Sigmoid colon (tissue), 6 donors: ENCODE measurements at regions not wholly inside any gene's neighbourhood (a gene's known extent, or its start where the extent isn't known, plus 50 kb on each side); places are given as distances from the start of the nearest gene placed in this dataset.

ENCODE experiments used
- DNase-seq: peaks from one replicate; pipeline ENCODE4 v3.0.0-alpha.2; 2019
- H3K27ac ChIP-seq, 4 donors: fragments of 200-600 bp; sonication (generic); one replicate each; pipeline ENCODE4 v1.5.1; 2016 to 2019; ENCODE audit warnings: mild to moderate bottlenecking in 1 of 4
- H3K27me3 ChIP-seq, 3 donors: fragments of 200-600 bp; sonication (generic); one replicate each; pipeline ENCODE4 v1.5.1; 2019; ENCODE audit warnings: mild to moderate bottlenecking in 1 of 3
- H3K36me3 ChIP-seq, 4 donors: fragments of 200-600 bp; sonication (generic); one replicate each; pipeline ENCODE4 v1.5.1; 2016 to 2019
- H3K4me1 ChIP-seq, 4 donors: fragments of 200-600 bp; sonication (generic); one replicate each; pipeline ENCODE4 v1.5.1; 2017 to 2019
- H3K4me3 ChIP-seq, 4 donors: fragments of 200-600 bp; sonication (generic); one replicate each; pipeline ENCODE4 v1.5.1; 2017 to 2019; ENCODE audit warnings: mild to moderate bottlenecking in 2 of 4, moderate library complexity in 1 of 4
- H3K9me3 ChIP-seq, 4 donors: fragments of 200-600 bp in 3 of 4; sonication (generic) in 3 of 4; one replicate each; pipeline versions ENCODE4 v1.5.1 to v1.6.1; 2013 to 2019
- EP300 ChIP-seq, 4 donors: sonication (generic); formaldehyde crosslinking; IDR thresholded peaks; one replicate each; pipeline ENCODE4 v1.6.1; 2017; ENCODE audit warnings: antibody characterized with exemption in 4 of 4
- POLR2A ChIP-seq, 2 donors: fragments of 450-650 bp; IDR thresholded peaks; one replicate each; pipeline ENCODE4 v1.6.1; 2016; ENCODE audit warnings: antibody characterized with exemption in 2 of 2, mild to moderate bottlenecking in 2 of 2, moderate library complexity in 2 of 2
- POLR2AphosphoS5 ChIP-seq, 4 donors: sonication (generic); formaldehyde crosslinking; IDR thresholded peaks; one replicate each; pipeline ENCODE4 v1.6.1; 2017; ENCODE audit warnings: antibody characterized with exemption in 4 of 4
- WGBS, 2 donors: extraction: QIAGEN DNeasy Blood & Tissue Kit; methylation state at CpG; one replicate each; pipeline ENCODE4 v1.1.7; 2013; 5-methylcytosine and 5-hydroxymethylcytosine counted together
- intact Hi-C: fragments of 100-400 bp; cut with DNase I; formaldehyde crosslinking; loops from one replicate; pipeline ENCODE4 v1.15.1; 2023
- TF ChIP-seq, protein P1 (sequence below), 4 experiments: fragments of 450-650 bp in 3 of 4; fragments of 200-600 bp in 1 of 4; IDR thresholded peaks; one replicate each; pipeline ENCODE4 v1.5.1; 2016 to 2019; ENCODE audit warnings: antibody characterized with exemption in 4 of 4, mild to moderate bottlenecking in 3 of 4, moderate library complexity in 2 of 4
- donor health status: healthy with polysubstance abuse.
- donor health status: healthy.

DNA sequence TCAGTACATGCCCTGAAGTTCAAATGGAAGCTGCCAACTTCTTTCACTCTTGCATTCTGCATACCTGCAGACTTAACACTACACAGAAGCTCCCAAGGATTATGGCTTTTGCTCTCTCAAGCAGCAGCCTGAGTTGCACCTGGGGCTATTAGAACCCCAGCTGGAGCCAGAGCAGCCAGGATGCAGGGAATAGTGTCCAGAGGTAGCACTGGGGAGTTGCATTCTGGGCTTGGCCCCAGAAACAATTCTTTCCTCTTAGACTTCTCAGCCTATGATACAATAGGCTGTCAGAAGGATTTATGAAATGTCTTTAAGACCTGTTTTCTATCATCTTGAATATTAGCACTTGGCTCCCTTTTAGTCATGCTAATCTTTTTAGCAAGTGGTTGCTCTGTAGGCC lies 886.7 kb upstream of the GHITM start:
- intact Hi-C loops, result no loop called here
- Histone ChIP-seq H3K4me1 (no peaks in the 10 kb centered on the region), H3K27me3 (no peaks in the 10 kb centered on the region), H3K27ac (no peak overlapping the region), H3K36me3 (no peaks in the 10 kb centered on the region), H3K4me3 (no peak overlapping the region), H3K9me3 (peaks cover 0 to 4% (median 0%) of the 10 kb centered on the region in 4 donors)
- no peak for DNase-seq
- TF ChIP-seq POLR2A (IDR thresholded peaks at IDR 0.05), result no peak
- TF ChIP-seq EP300 (IDR thresholded peaks at IDR 0.05), result no peak
- TF ChIP-seq POLR2AphosphoS5 (IDR thresholded peaks at IDR 0.05), result no peak
- TF ChIP-seq, protein P1, sequence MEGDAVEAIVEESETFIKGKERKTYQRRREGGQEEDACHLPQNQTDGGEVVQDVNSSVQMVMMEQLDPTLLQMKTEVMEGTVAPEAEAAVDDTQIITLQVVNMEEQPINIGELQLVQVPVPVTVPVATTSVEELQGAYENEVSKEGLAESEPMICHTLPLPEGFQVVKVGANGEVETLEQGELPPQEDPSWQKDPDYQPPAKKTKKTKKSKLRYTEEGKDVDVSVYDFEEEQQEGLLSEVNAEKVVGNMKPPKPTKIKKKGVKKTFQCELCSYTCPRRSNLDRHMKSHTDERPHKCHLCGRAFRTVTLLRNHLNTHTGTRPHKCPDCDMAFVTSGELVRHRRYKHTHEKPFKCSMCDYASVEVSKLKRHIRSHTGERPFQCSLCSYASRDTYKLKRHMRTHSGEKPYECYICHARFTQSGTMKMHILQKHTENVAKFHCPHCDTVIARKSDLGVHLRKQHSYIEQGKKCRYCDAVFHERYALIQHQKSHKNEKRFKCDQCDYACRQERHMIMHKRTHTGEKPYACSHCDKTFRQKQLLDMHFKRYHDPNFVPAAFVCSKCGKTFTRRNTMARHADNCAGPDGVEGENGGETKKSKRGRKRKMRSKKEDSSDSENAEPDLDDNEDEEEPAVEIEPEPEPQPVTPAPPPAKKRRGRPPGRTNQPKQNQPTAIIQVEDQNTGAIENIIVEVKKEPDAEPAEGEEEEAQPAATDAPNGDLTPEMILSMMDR (IDR thresholded peaks at IDR 0.05), result no peak

DNA sequence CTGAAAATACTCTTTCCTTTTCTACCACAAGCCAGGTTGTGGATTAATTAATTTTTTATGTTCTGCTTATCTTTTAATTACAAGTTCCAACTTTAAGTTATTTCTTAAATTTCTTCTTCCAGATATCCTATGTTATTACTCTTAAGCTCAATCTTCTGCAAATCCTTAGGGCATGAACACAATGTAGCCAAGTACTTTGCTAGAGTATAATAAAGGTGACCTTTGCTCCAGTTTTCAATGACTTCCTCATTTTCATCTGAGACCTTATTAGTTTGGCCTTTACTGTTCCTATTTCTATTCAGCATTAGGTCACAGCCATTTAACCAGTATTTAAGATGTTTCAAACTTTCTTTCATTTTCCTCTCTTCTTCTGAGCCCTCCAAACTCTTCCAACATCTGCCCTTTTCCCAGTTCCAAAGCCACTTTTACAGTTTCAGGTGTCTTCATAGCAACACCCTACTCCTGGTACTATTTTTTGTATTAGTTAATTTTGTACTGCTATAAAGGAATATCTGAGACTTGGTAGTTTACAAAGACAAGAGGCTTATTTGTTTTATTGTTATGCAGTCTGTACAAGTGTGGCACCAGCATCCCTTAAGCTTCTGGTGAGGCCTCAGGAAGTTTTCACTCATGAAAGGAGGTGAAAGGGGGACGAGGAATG lies 886.2 kb upstream of the GHITM start:
- WGBS, 2 donors, result 55 to 79% methylated on average over 1 of the region's 1 CpG
- H3K27me3 ChIP-seq, result no peaks in the 10 kb centered on the region
- TF ChIP-seq, protein P1 (IDR thresholded peaks at IDR 0.05), result no peak
- TF ChIP-seq POLR2AphosphoS5 (IDR thresholded peaks at IDR 0.05) (no peak), POLR2A (IDR thresholded peaks at IDR 0.05) (no peak), EP300 (IDR thresholded peaks at IDR 0.05) (no peak)

DNA sequence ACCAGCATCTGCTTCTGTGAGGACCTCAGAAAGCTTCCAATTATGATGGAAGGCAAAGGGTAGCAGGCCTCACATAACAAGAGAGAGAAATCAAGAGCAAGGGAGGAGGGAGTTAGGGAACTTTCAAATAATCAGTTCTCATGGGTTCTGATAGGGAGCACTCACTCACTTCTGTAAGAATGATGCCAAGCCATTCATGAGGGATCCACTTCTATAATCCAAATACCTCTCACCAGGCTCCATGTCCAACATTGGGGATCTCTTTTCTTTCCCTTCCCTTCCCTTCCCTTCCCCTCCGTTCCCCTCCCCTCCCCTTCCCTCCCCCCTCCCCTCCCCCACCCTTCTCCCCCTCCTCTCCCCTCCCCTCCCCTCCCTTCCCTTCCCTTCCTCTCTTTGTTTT lies 884.6 kb upstream of the GHITM start:
- H3K4me1 ChIP-seq, result no peaks in the 10 kb centered on the region
- no peak overlapping the region for H3K4me3 ChIP-seq
- WGBS, 2 donors, result 65 to 83% methylated on average over 1 of the region's 1 CpG
- intact Hi-C loops, result no loop called here
- peaks cover 0 to 4% (median 0%) of the 10 kb centered on the region in 4 donors for H3K9me3 ChIP-seq
- H3K36me3 ChIP-seq, result no peaks in the 10 kb centered on the region
- TF ChIP-seq POLR2AphosphoS5 (IDR thresholded peaks at IDR 0.05) (no peak), POLR2A (IDR thresholded peaks at IDR 0.05) (no peak), EP300 (IDR thresholded peaks at IDR 0.05) (no peak)
- TF ChIP-seq, protein P1 (IDR thresholded peaks at IDR 0.05), result no peak
- no peak overlapping the region for H3K27ac ChIP-seq
- no peaks in the 10 kb centered on the region for H3K27me3 ChIP-seq
- no peak for DNase-seq

More for the DNA sequence above, 886.2 kb upstream of the GHITM start:
- intact Hi-C loops, result no loop called here
- no peak overlapping the region for H3K27ac ChIP-seq
- peaks cover 0 to 4% (median 0%) of the 10 kb centered on the region in 4 donors for H3K9me3 ChIP-seq
- H3K4me3 ChIP-seq, result no peak overlapping the region
- H3K4me1 ChIP-seq, result no peaks in the 10 kb centered on the region
- no peak for DNase-seq
- H3K36me3 ChIP-seq, result no peaks in the 10 kb centered on the region

DNA sequence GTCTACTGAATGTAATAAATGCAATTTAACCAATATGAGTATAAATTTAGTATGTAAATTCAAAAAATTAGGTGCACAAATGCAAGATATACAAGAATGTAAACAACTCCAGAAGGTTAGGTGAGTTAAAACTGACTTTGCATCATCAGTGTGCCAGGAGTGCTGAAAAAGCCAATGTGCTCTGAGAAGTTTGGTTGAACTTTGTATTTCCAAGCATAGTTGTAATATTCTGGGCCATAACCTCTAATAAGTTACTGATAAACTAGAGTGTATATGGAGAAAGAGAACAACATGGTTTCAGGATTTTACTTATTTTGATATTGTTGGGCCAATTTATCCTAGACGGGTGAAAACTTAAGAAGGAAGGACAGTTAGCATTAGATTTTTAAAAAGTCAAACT lies 876.9 kb upstream of the GHITM start:
- TF ChIP-seq, protein P1 (IDR thresholded peaks at IDR 0.05), result no peak
- TF ChIP-seq POLR2A (IDR thresholded peaks at IDR 0.05) (no peak), POLR2AphosphoS5 (IDR thresholded peaks at IDR 0.05) (no peak), EP300 (IDR thresholded peaks at IDR 0.05) (no peak)
- intact Hi-C loops, result no loop called here
- H3K4me1 ChIP-seq, result no peaks in the 10 kb centered on the region
- no peak overlapping the region for H3K4me3 ChIP-seq
- no peak for DNase-seq
- WGBS, 2 donors, result 82 to 92% methylated on average over 1 of the region's 1 CpG
- no peaks in the 10 kb centered on the region for H3K27me3 ChIP-seq
- no peak overlapping the region for H3K27ac ChIP-seq
- no peaks in the 10 kb centered on the region for H3K9me3 ChIP-seq
- H3K36me3 ChIP-seq, result no peaks in the 10 kb centered on the region
